ENCODE measurements at regions not wholly inside any gene's neighbourhood (a gene's known extent, or its start where the extent isn't known, plus 50 kb on each side); places are given as distances from the start of the nearest gene placed in this dataset.
A peak's percentile ranks its signal among the peaks of the same experiment; 100 is the strongest.

- DNase-seq = no peak
Observed at GRCh38 chrX:36436361-36436760, 516.8 kb downstream of the CFAP47 start.

- DNase-seq = no peak
Observed at GRCh38 chrX:36443007-36443406, 523.5 kb downstream of the CFAP47 start.

- no peak for DNase-seq
Observed at GRCh38 chrX:36445566-36445965, 526.0 kb downstream of the CFAP47 start.

GRCh38 chrX:36462142-36462541 lies 542.6 kb downstream of the CFAP47 start:
- DNase-seq = no peak

- DNase-seq = no peak
Observed at GRCh38 chrX:36480441-36480990, 527.6 kb upstream of the FAM47C start.

- no peak for DNase-seq
Observed at GRCh38 chrX:36501169-36501702, 506.9 kb upstream of the FAM47C start.

- DNase-seq = no peak
Observed at GRCh38 chrX:36504625-36505024, 503.5 kb upstream of the FAM47C start.

- DNase-seq = no peak
Observed at GRCh38 chrX:36508042-36508441, 500.1 kb upstream of the FAM47C start.

GRCh38 chrX:36510736-36511135 lies 497.4 kb upstream of the FAM47C start:
- DNase-seq = no peak

GRCh38 chrX:36528661-36529060 lies 479.5 kb upstream of the FAM47C start:
- no peak for DNase-seq

GRCh38 chrX:36534900-36535299 lies 473.3 kb upstream of the FAM47C start:
- peak; percentile 12 for DNase-seq

GRCh38 chrX:36543499-36543898 lies 464.7 kb upstream of the FAM47C start:
- DNase-seq = peak; percentile 3

- no peak for DNase-seq
Observed at GRCh38 chrX:36562986-36563385, 445.2 kb upstream of the FAM47C start.

- DNase-seq = no peak
Observed at GRCh38 chrX:36568946-36569345, 439.2 kb upstream of the FAM47C start.

GRCh38 chrX:36573720-36574119 lies 434.4 kb upstream of the FAM47C start:
- no peak for DNase-seq

- no peak for DNase-seq
Observed at GRCh38 chrX:36575670-36576069, 432.5 kb upstream of the FAM47C start.

GRCh38 chrX:36577006-36577405 lies 431.2 kb upstream of the FAM47C start:
- no peak for DNase-seq

GRCh38 chrX:36581030-36581429 lies 427.1 kb upstream of the FAM47C start:
- DNase-seq = no peak

GRCh38 chrX:36583674-36584073 lies 424.5 kb upstream of the FAM47C start:
- DNase-seq = no peak

GRCh38 chrX:36609616-36610585 lies 398.3 kb upstream of the FAM47C start:
- DNase-seq = no peak

- no peak for DNase-seq
Observed at GRCh38 chrX:36626898-36627297, 381.3 kb upstream of the FAM47C start.

- no peak for DNase-seq
Observed at GRCh38 chrX:36640232-36640631, 367.9 kb upstream of the FAM47C start.

GRCh38 chrX:36642052-36642451 lies 366.1 kb upstream of the FAM47C start:
- DNase-seq = no peak

GRCh38 chrX:36650622-36651021 lies 357.5 kb upstream of the FAM47C start:
- DNase-seq = no peak

All from NCI-H748 treated with DMSO at 0.1 percent for 48 hours (cell line).